ENCODE measurements at regions not wholly inside any gene's neighbourhood (a gene's known extent, or its start where the extent isn't known, plus 50 kb on each side); places are given as distances from the start of the nearest gene placed in this dataset.

DNA sequence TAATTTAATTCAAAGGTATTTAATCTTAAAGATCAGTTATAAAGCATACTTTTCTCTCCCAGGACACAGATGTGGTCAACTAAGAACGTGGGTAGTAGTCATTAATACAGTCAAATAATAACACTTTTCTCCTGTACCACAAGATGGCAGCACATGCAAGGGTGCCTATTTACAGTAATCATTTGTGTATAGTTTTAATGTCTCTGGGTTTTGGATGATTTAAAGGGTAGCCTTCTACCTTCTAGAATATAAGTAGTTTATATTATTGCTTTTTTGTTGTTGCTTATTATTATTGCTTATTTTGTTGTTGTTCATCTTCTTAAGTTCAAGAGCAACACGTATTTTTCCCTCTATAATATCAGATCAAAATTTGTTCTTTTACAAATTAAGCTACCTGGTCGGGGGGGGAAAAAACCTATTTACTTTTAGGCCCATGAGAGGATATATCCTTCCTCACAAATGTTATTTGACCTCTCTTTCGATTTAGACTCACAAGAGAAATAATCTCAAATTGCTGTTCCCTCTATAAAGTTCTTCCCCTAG is 59.6 kb upstream of the SLC27A6 start:
- H3K79me2 ChIP-seq (ENCODE audit: insufficient read depth, low read length): no peaks in the 10 kb centered on the region
- no peak overlapping the region for H3K27ac ChIP-seq (ENCODE audit: low read length)
- no peak overlapping the region for H3K4me2 ChIP-seq (ENCODE audit: insufficient read depth, low read length)
- TF ChIP-seq EZH2 (IDR thresholded peaks at IDR 0.05; ENCODE audit: borderline replicate concordance, low read depth, low read length, severe bottlenecking): no peak
- TF ChIP-seq, protein P1, sequence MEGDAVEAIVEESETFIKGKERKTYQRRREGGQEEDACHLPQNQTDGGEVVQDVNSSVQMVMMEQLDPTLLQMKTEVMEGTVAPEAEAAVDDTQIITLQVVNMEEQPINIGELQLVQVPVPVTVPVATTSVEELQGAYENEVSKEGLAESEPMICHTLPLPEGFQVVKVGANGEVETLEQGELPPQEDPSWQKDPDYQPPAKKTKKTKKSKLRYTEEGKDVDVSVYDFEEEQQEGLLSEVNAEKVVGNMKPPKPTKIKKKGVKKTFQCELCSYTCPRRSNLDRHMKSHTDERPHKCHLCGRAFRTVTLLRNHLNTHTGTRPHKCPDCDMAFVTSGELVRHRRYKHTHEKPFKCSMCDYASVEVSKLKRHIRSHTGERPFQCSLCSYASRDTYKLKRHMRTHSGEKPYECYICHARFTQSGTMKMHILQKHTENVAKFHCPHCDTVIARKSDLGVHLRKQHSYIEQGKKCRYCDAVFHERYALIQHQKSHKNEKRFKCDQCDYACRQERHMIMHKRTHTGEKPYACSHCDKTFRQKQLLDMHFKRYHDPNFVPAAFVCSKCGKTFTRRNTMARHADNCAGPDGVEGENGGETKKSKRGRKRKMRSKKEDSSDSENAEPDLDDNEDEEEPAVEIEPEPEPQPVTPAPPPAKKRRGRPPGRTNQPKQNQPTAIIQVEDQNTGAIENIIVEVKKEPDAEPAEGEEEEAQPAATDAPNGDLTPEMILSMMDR (IDR thresholded peaks at IDR 0.05; ENCODE audit: borderline replicate concordance, extremely low read depth, low read length, poor library complexity, severe bottlenecking): peak; percentile 79
- DNase-seq (peak; percentile 28), ATAC-seq (ENCODE audit: insufficient read depth, low read depth) (peak; percentile 73)
- H3K4me1 ChIP-seq (ENCODE audit: insufficient read depth, low read length): no peaks in the 10 kb centered on the region
- no peaks in the 10 kb centered on the region for H3K27me3 ChIP-seq (ENCODE audit: insufficient read depth, low read length, poor library complexity)
- H3K4me3 ChIP-seq (ENCODE audit: low read depth in 1 of 2, low read length in 2 of 2): no peak overlapping the region
- H4K20me1 ChIP-seq (ENCODE audit: insufficient read depth, low read length): no peaks in the 10 kb centered on the region
- H3K9me3 ChIP-seq (ENCODE audit: insufficient read depth, low read length, severe bottlenecking): no peaks in the 10 kb centered on the region
- no peak overlapping the region for H2AFZ ChIP-seq (ENCODE audit: low read depth, low read length)
- H3K9ac ChIP-seq (ENCODE audit: low read depth, low read length): no peak overlapping the region
- H3K36me3 ChIP-seq (ENCODE audit: insufficient read depth, low read length): no peaks in the 10 kb centered on the region

DNA sequence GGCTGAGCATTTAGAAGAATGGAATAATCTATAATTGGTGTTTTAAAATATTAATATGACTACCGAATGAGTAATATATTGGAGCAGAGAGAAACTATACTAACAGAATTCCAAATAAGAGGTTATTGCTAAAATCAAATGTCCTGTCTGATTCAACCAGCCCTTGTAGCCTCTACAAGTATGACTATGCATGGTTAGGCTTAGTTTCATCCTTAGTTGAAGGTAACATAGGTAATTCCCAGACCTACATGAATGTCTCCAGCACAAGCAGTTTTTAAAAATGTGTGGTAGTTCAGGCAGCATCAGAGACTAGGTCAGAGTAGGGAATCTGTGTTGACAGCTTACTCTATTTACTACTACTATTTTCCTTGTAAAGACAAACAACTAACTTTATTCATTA is 51.7 kb upstream of the SLC27A6 start:
- ATAC-seq (ENCODE audit: insufficient read depth, low read depth): no peak

More for the DNA sequence above, 51.7 kb upstream of the SLC27A6 start:
- Histone ChIP-seq H3K4me3 (ENCODE audit: low read depth in 1 of 2, low read length in 2 of 2) (no peak overlapping the region), H3K79me2 (ENCODE audit: insufficient read depth, low read length) (no peaks in the 10 kb centered on the region), H3K4me2 (ENCODE audit: insufficient read depth, low read length) (no peak overlapping the region), H2AFZ (ENCODE audit: low read depth, low read length) (no peak overlapping the region), H3K36me3 (ENCODE audit: insufficient read depth, low read length) (no peaks in the 10 kb centered on the region), H3K4me1 (ENCODE audit: insufficient read depth, low read length) (no peaks in the 10 kb centered on the region), H3K27ac (ENCODE audit: low read length) (no peak overlapping the region), H3K9ac (ENCODE audit: low read depth, low read length) (no peak overlapping the region), H4K20me1 (ENCODE audit: insufficient read depth, low read length) (no peaks in the 10 kb centered on the region), H3K27me3 (ENCODE audit: insufficient read depth, low read length, poor library complexity) (no peaks in the 10 kb centered on the region), H3K9me3 (ENCODE audit: insufficient read depth, low read length, severe bottlenecking) (no peaks in the 10 kb centered on the region)
- no peak for DNase-seq
- TF ChIP-seq, protein P1 (IDR thresholded peaks at IDR 0.05; ENCODE audit: borderline replicate concordance, extremely low read depth, low read length, poor library complexity, severe bottlenecking): no peak
- TF ChIP-seq EZH2 (IDR thresholded peaks at IDR 0.05; ENCODE audit: borderline replicate concordance, low read depth, low read length, severe bottlenecking): no peak
